CD4-positive, alpha-beta T cell treated with Interleukin-2 at 100 ng/mL for 4 hours (primary cell): ENCODE measurements at regions not wholly inside any gene's neighbourhood (a gene's known extent, or its start where the extent isn't known, plus 50 kb on each side); places are given as distances from the start of the nearest gene placed in this dataset.

ENCODE experiments used
- DNase-seq: peaks from one replicate; pipeline ENCODE4 v3.0.0-alpha.2; 2020; ENCODE audit warnings: low spot score

GRCh38 chr11:13221722-13222121 lies 55.9 kb upstream of the BMAL1 start:
- DNase-seq: no peak

GRCh38 chr11:13222285-13222684 lies 55.3 kb upstream of the BMAL1 start:
- DNase-seq: no peak

- no peak for DNase-seq
These were observed 54.5 kb upstream of the BMAL1 start for GRCh38 chr11:13223112-13223511.

- DNase-seq: no peak
These were observed 53.3 kb upstream of the BMAL1 start for GRCh38 chr11:13224324-13224723.

GRCh38 chr11:13225038-13226001 lies 52.3 kb upstream of the BMAL1 start:
- DNase-seq: no peak

GRCh38 chr11:13227676-13228255 lies 49.8 kb upstream of the BMAL1 start:
- no peak for DNase-seq
